Retinal pigment epithelial cell (primary cell): ENCODE measurements at regions not wholly inside any gene's neighbourhood (a gene's known extent, or its start where the extent isn't known, plus 50 kb on each side); places are given as distances from the start of the nearest gene placed in this dataset.

Experiments used
- DNase-seq: peaks from one replicate; pipeline ENCODE4 v3.0.0-alpha.2; 2010; ENCODE audit warnings: low read depth
- H3K4me3 ChIP-seq: 2 replicates; pipeline ENCODE4 v1.5.1; 2011; ENCODE audit warnings: mild to moderate bottlenecking, low read length, control low read depth, moderate library complexity
- CTCF ChIP-seq: conservative IDR thresholded peaks from 2 replicates; pipeline ENCODE4 v1.5.1; 2011; ENCODE audit warnings: low read depth, low read length, control low read depth, inconsistent platforms

- no peak overlapping the region for H3K4me3 ChIP-seq
- DNase-seq = no peak
- TF ChIP-seq CTCF = no peak
These were observed 1078.7 kb upstream of the EPHA7 start for GRCh38 chr6:94498099-94498498.

DNA sequence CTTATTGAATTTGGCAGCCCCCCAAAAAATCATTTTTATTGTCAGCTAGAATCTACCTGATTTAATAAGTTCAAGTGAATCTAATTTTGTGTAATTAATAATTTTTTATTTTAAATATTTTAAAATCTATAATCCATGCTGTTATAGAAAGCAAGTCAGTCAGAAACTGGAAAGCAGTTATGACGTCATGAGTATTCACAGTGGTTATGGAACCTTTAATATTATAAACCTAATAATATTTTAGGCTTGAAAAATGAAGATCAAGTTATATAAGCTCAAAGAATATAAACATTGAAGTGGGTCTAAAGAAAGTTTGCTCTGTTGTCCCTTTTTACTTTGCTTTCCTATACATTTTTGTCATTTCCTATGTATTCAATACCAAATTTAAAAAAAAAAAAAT lies 1075.1 kb upstream of the EPHA7 start:
- TF ChIP-seq CTCF = no peak
- DNase-seq = no peak
- H3K4me3 ChIP-seq = no peak overlapping the region

DNA sequence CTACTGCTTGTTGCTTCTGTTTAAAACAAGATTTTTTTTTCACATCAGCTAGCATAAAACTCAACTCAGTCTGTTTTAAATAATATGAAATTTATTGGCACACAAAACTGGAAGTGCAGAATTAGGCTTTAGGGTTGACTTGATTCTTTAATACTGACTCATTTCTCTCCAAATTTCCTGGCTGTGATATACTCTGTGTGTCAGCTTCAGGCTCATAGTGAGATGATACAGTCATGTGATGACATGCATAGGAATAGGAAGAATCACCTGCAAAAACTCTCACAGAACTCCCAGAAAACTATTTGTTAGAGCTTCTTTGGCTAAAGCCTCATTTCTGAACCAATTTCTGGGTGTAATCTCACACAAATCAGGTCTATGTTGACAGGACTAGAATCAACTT lies 1068.0 kb upstream of the EPHA7 start:
- no peak for DNase-seq
- no peak overlapping the region for H3K4me3 ChIP-seq
- TF ChIP-seq CTCF = no peak

DNA sequence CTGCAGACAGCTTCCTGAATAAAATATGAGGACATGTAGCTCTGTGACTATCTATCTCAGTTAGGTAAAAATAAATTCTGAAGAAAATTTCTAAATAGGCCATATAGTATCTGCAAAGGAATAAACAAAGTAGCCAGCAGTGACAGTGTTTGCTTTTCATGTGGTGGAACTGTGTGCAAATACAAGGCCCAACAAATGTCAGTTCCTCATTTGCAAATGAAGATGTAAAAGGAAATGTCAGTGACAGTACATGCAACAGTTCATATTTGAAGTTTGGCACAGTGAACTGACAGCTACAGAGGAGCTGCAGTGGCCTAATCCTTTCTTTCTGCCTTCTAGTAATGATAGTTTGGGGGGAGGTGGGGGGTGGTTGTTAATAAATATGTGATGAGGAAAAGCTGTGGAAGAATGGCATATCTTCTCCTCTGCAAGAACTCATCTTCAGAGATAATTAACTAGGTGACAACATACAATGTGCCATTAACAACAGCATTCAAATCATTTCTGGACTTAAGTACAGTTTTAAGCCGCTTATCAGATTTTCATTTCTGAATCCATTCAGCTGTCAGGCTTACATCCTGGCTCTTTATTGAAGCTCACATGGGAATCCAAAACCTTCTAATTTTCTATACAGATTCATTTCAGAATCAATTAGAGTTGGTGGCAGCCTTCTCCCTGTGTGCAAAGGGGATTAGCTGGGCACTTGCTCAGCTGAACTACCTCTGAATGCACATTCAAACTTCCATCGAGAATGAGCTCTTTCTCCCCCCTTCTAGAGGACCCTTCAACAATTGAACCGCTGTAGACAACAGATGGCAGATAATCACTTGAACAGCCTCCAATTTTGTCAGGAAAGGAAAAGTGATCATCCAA lies 1059.0 kb upstream of the EPHA7 start:
- no peak for TF ChIP-seq CTCF
- H3K4me3 ChIP-seq = no peak overlapping the region
- DNase-seq = peak; percentile 54

DNA sequence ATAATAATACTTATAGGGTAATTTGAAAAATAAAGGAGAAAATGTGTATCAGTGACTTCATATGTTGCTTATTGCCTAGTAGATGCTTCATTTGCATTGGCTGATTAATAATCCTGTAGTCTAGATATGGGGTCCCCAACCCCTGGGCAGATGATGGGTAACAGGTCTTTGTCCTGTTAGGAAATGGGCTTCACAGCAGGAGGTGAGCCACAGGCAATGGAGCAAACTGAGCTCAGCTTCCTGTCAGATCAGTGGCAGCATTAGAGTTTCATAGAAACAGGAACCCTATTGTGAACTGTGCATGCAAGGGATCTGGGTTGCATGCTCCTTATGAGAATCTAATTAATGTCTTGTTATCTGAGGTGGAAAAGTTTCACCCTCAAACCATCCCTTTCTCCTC lies 1049.5 kb upstream of the EPHA7 start:
- H3K4me3 ChIP-seq = no peak overlapping the region
- TF ChIP-seq CTCF = no peak

GRCh38 chr6:94464018-94464510 lies 1044.7 kb upstream of the EPHA7 start:
- DNase-seq = no peak
- no peak for TF ChIP-seq CTCF
- no peak overlapping the region for H3K4me3 ChIP-seq

More for the DNA sequence above, 1049.5 kb upstream of the EPHA7 start:
- no peak for DNase-seq

GRCh38 chr6:94463306-94463705 lies 1043.9 kb upstream of the EPHA7 start:
- no peak for DNase-seq
- no peak for TF ChIP-seq CTCF
- no peak overlapping the region for H3K4me3 ChIP-seq
